HG02938 (cell line): ENCODE measurements at regions not wholly inside any gene's neighbourhood (a gene's known extent, or its start where the extent isn't known, plus 50 kb on each side); places are given as distances from the start of the nearest gene placed in this dataset.

Experiments
- ATAC-seq: cut with Tn5 transposase; IDR thresholded peaks from one replicate; pipeline ENCODE4 v1.9.1; 2021; ENCODE audit warnings: mild to moderate bottlenecking, moderate library complexity; ENCODE audit not compliant: unreplicated experiment

DNA sequence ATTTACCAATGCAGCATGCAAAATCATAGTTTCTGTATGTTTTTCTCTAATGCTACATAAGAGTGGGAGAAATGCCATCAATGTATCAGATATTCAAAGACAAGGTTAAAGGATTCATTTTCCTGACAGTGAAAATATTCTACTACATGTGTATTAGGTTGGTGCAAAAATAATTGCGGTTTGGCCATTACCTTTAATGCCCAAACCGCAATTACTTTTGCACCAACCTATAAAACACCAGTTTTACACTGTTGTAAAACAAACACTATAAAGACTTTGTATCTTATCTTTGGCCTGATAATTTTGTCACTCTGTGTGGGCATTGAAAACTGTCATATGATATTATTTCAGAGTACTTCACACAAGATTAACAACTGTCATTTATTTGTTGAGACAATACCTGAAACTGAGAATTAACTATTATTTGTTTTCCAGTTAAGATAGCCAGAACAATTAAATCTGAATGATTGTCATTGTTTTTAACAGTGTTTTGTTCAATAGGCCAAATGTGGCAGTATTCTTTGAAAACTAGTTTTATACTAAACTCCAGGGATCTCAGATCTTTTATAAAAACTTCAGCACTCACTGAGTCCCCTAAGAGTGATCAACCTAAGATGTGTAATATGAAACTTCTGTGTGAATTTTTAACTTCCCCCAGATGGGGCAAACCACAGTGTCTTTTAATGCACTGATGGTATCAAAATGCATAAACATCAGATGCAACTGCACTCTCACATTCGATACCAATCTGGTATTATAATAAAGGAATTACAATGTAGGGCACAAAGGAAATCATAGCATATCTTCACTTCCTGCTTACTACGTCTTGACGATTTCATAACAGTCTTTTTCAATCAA is 53.8 kb upstream of the FBN2 start:
- ATAC-seq = no peak

DNA sequence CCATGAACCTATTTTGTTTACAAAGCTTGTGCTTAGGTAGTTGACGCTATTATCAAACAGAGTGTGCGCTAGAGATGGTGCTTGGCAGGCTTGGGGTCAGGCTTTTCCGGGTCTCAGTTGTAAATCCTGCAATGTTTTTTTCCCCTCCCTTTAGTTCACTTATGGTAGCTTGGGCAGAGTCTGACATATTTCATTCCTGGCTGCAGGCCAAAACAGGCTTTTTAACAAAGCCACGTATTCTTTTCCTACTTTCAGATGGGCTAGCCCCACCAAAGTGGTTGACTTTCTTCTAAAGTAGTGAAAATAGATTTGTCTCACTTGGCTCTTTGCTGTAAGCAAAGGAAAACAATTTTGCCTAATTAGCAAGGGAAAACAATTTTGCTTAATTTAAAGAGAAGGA is 58.0 kb upstream of the FBN2 start:
- ATAC-seq = no peak

DNA sequence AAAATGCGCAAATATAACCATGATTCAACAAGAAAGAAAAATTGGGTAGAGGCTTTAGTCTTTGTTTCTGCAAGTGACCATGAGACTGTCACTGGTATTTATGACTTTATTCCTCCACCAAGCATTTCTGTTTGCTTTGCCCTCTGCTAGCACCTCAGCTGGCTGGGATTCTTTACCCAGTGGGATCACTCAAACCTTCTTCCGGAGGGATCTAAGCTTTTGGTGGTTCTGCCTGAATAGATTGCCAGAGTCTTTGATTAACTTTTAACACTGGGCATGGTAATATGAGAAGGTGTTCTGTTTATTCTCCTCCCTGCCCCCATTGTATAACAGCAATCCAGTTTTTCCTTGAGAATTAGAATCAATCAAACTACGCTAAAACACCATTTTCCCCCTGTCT is 59.1 kb upstream of the FBN2 start:
- ATAC-seq = no peak

DNA sequence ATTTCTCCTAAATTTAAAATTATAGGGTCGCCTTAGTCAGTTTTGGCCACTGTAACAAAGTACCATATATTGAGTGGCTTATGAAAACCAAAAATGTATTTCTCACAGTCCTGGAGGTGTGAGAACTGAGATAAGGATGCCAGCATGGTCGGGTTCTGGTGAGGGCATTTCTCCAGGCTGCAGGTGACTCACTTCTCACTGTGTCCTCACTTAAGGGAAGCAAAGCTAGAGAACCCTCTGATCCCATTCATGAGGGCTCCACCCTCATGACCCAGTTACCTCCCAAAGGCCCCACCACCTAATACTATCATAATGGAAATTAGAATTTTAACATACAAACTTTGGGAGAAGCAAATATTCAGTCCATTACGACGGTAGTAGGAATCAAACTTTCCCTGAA is 75.1 kb upstream of the FBN2 start:
- no peak for ATAC-seq

DNA sequence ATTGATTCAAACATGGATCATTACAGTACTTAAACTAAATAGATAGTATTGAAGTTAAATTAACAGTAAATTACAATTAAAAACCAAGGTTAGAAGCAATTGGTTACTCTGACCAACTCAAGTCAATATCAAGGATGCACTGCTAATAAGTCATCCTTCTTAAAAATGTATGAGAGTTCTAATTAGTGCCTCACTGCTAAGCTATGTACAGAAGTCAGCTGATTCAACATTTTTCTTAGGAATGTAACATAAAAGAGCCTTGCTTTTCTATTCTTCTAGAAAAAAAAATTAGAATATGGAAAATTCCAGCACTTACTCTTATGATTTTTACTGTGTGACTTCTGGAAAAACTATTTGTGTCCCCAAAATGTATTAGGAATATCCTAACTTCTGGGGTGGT is 75.7 kb upstream of the FBN2 start:
- ATAC-seq = no peak

DNA sequence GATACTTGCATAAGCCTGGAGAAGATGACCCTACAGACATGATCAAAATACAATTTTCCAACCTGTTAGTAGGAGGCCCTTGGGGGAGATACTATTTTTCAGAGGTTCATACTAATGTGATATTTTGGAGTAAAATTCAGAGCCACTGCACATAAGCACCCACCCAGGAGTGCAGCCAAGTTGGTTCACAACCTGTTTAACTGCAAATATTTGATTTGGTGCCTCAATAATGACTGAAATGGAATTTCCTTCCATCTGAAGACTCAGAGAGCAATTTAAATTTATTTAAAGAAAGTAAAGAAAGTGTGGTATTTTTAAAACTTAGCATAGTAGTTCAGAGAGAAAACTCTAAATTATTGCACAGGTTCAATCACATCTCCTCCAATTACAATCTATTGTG is 77.5 kb upstream of the FBN2 start:
- no peak for ATAC-seq

DNA sequence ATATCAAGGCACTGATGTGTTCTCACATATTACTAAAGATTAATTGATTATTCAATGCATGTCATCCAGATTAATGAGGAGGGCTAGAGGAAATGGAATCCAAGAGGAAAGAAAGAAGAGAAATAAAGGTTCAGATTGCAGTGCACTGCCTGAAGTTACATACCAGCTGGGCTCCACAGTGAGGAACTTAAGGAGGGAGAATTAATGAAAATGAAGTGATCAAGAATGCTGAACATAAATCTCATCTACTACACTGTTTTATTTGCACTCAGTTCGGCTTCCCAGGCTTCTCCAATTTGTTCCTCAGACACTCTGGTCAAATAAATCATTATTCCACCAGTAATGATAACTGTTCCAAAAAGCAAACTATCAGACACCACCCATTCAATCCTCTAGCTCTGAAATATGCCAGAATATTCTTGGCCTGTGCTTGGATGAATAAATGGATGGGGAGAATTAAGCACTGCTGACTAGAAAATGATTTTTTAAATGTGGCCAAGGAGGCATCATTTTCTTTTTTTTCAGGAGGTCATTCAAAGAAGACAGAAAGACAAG is 88.6 kb upstream of the FBN2 start:
- no peak for ATAC-seq

DNA sequence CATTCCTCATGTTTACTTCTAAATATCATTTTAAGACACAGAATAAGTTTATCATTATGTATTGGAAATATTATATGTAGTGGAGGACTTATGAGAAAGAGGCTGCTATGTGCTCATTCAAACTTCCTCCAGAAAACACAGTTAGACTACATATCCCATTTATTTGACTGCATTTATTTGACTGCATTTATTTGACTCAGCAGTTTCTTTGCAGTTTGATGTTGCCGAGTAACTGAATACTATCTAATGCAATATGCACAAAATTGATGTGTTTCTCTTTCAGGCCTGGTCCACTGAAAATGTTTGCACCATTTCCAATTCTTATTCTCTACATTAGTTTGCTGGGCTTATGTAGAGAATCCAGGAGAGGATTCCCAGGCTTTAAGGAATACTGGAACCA is 89.9 kb upstream of the FBN2 start:
- no peak for ATAC-seq

DNA sequence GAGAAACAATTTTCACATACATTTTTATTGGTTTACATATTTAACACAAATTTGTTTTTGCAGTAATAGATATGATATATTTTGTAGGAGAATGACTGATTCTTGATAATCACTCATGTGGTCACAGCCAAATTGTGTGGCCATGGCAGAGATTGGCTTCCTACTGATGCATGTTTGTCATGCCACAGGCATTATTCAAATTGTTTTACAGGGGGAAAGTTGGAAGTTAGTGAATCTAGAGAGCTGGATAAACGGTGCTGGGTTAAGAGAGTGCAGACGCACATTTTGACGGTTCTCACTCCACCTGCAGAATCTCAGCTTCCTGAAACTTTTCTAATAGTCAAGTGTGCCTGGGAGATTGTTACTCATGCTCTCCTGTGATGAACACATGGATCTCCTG is 91.1 kb upstream of the FBN2 start:
- ATAC-seq = no peak

DNA sequence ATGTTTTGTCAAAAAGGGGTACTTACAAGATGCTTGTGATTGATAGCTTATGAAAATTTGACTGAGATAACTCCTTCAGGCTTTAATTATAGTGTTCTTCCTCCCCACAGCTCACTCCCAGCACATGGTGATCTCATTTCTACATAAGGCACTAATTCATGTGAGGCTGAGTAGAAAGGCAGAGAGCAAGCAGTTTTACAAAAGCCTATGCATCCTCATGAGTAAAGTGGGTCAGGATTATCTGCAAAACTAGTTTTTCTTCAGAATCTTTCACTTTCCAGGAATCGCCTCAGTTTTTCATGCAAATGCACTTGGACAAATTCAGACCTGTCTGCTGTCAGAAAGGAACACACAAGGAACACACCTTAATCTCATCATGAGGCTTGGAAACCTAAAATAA is 92.1 kb upstream of the FBN2 start:
- ATAC-seq = no peak

DNA sequence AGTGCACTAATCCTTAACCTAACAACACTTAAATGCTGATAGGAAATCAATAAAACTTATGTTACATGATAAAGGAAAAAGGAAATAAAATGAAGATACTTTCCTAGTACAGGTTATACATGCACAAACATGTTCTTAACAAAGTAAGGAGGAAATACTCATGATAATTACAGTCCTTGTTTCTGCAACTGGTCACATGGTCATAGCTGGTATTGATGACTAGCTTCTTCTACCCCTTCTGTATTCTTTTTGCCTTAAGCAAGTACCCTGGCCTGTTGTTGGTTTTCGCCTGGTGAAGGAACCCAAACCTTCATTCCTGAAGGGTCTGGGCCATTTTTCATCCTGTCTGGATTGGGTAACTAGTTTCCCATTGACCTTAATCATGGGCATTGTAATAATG is 93.7 kb upstream of the FBN2 start:
- no peak for ATAC-seq

DNA sequence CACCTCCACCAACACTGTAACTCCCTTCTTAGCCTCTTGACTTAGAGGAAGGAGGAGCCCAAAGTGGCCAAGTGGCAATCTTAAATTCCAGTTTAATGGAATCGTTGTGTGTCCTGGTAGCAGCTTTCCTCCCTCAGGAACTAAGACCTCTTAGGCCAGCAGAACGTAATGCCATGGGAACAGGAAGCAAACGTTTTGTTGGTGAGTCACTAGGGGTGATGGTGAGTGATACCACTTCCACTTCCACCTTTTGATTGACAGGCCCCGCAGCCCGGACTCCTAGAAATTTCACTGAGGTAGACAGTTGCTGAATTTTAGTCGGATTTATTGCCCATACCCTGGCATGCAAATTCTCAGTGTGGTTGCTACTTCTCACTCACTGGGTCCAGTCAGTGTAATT is 94.2 kb upstream of the FBN2 start:
- no peak for ATAC-seq

DNA sequence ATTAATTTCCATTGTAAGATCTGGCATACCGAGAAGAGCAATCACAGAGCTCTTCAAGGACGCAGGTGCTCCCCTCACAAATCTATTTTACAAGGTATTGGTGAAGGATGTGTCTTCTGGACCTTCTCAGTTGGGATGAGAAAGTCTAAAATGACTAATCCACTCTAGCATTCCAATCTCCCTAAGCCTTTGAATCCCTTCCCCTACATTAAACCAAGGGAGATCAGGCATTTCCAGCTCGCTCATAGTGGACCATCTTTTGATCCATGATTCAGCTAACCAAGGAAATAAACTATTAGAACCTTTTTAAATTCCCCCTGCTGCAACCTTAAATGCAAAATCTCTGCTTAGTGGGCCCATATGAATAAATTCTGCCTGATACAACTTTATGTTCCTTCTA is 95.9 kb upstream of the FBN2 start:
- no peak for ATAC-seq

DNA sequence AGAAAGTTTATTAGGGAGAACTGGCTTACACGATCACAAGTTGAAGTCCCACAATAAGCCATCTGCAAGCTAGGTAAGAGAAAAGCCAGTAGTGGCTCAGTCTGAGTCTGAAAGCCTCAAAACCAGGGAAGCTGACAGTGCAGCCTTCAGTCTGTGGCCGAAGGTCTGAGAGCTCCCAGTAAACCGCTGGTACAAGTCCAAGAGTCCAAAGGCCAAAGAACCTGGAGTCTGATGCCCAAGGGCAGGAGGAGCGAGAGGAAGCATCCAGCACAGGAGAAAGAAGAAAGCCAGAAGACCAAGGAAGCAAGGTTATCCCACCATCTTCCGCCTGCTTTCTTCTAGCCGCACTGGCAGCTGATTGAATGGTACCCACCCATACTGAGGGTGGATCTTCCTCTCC is 97.3 kb upstream of the FBN2 start:
- ATAC-seq = no peak

DNA sequence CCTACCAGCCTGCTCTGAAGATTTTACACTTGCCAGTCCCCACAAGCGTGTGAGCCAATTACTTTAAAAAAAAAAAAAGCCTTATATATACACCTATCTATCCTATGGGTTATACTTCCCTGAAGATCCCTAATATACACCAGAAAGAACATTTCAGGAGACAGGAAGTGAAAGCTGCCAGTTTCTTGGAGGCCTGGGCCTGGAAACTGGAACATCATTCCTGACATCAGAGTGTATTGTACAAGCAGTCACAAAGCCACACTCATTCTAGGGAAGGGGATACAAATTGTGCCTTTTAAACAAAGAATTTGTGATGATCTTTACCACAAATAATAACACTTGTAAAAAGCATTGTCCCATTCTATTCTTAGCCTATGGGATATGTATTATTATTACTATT is 98.3 kb upstream of the FBN2 start:
- no peak for ATAC-seq

DNA sequence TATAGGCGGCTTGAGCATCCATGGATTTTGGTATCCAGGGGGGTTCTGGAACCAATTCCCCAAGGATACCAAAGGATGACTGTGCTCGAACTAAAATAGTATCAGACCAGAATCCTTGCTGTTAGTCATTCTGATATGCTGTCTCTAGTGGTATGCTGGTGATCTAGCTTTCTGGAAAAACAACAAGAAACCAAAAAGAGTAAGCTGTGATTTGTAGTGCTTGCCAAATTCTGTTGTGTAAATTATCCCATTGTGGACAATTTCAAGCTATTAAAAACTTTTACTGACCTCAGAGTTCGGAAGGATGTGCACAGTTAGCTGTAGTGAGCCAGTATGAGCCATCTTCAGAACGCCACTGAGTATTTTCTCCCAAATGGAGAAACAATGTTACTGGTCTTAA is 99.0 kb upstream of the FBN2 start:
- ATAC-seq = no peak

DNA sequence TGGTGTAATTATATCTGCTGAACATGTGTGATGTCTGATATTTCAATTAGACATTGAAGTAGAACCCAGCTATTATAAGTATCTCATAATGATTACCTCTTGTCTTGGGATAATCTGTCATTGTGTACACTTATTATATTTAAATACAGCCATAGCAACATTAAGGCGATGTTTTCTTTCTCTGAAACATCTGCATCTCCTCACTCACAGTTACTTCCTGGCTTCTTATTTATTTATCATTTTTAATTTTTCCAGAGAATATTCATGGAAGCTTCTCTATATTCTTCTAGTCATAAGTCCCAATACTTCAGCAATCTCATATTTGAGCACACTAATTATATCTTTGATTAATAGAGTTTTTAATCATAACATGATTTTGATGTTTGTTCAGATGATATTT is 103.8 kb upstream of the FBN2 start:
- ATAC-seq = no peak

DNA sequence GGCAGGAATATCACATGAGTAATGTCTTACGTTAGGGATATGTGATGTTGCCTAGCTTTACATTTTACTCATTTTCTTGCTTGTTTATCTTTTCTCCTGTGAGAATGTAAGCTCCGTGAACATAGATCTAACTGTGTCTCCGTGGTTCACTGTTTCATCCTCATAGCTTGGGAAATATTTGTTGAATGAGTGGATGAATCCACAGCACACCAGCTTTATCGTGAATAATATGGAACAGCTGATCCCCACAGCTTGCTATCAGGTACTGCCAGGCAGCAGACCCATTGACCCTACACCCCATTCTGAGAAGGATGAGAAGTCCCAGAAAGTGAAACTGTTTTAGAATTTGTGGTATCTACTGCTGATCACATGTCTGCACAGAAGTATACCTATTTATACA is 106.8 kb upstream of the FBN2 start:
- ATAC-seq = no peak

DNA sequence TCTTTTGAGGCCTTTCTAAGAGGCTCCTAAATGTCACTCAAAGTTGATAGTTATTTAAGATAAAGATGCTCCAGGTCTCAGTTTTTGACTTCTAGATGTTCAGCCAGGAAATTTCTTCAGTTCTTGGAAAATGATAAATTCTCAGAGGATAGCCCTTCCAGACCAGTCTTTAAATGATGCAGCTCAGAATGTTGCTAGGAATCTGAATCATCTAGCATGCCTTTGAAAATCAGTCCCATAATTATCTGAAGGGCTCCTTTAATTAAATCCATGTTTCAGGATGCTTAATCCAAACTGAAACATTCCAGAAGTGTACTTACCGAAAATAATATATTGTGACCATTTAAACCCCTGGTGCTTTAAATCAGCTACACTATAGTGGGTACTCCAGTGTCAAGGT is 107.5 kb upstream of the FBN2 start:
- ATAC-seq = no peak

DNA sequence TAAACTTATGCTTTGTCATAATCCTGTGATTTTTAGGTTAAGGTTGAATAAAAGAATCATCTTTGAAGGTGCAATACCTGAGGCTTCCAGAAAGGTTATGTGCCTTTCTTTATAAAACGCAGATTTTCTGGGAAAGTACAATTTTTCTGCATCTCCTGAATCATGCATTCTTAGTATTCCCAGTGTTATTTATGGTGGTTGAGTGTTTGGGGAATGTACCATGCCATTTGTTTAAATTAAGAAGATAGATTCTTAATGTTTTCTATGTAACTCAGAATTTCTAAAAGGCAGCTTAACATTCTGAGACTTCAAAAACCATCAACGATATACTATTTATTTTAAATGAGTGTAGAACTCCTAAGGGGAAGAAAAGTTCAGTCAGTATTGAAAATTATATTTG is 108.1 kb upstream of the FBN2 start:
- no peak for ATAC-seq

DNA sequence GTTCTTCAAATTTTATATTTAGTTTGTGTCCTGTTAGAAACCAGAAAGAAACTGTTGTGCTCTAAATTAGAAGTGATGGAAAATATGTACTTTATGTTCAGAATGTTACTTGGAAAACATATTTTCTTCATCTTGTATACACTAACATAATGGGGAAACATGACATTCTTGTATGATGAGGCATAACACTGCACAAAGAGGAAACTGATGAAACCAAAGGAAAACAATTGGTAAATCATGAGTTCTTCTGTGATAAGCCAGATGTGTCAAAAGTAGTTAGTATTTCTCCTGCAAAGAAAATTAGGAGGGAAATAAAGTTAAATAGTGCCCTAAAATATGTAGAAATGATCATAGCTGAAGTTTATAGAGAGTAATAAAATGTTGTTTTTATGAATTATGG is 111.1 kb upstream of the FBN2 start:
- no peak for ATAC-seq

DNA sequence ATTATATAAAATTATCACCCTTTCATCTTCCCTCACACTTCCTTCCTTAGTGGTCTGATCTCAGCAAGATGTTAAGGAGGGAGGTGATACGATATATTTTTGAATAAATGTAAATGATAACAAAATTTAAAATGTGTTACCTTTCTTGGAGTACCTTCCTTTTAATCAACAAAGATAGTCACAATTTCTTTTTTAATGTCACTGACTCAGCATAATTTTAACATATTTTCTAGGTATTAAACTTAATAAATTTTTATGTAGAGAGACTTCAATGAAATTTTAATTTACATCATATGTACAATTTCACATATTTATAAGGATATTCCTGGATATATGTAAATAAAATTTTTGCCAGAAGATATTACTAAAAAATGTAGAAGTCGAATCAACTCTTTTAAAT is 125.0 kb upstream of the FBN2 start:
- ATAC-seq = no peak

DNA sequence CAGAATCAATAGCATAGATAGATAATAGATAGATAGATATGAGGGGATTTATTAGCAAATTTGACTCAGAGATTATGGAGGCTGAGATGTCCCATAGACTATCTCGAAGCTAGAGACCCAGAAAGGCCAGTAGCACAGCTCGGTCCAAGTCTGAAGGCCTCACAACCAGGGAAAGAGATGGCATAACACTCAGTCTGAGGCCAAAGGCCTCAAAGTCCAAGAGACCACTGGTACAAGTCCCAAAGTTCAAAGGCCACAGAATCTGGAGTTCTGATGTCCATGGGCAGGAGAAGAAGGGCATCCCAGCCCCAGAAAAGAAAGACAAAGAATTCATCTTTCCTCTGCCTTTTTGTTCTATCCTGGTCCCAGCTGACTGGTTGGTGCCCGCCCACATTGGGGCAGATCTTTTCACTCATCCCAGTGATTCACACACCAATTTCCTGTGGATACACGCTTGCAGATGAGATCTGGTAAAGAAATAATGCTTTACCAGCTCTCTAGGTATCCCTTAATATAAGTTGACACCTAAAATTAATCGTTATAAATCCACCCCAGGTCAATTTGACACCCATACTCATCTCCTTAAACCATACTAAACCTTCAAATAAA is 127.8 kb upstream of the FBN2 start:
- no peak for ATAC-seq
